HG03066 (cell line): ENCODE measurements at regions not wholly inside any gene's neighbourhood (a gene's known extent, or its start where the extent isn't known, plus 50 kb on each side); places are given as distances from the start of the nearest gene placed in this dataset.

Source experiments
- ATAC-seq: cut with Tn5 transposase; IDR thresholded peaks from one replicate; pipeline ENCODE4 v1.9.1; 2021; ENCODE audit warnings: low read depth; ENCODE audit not compliant: unreplicated experiment

- ATAC-seq = no peak
These were observed 243.0 kb downstream of the SIPA1L2 start for GRCh38 chr1:232386721-232387510.

GRCh38 chr1:232386294-232386693 is 243.6 kb downstream of the SIPA1L2 start:
- ATAC-seq = no peak

- no peak for ATAC-seq
These were observed 244.7 kb downstream of the SIPA1L2 start for GRCh38 chr1:232385221-232385620.

GRCh38 chr1:232384171-232384883 is 245.6 kb downstream of the SIPA1L2 start:
- no peak for ATAC-seq

- ATAC-seq = no peak
These were observed 246.3 kb downstream of the SIPA1L2 start for GRCh38 chr1:232383455-232384123.

GRCh38 chr1:232382671-232383070 is 247.3 kb downstream of the SIPA1L2 start:
- ATAC-seq = no peak

- no peak for ATAC-seq
These were observed 248.4 kb downstream of the SIPA1L2 start for GRCh38 chr1:232381394-232382100.

GRCh38 chr1:232380596-232380995 is 249.3 kb downstream of the SIPA1L2 start:
- ATAC-seq = no peak

GRCh38 chr1:232380131-232380530 is 249.8 kb downstream of the SIPA1L2 start:
- no peak for ATAC-seq

- ATAC-seq = no peak
These were observed 250.9 kb downstream of the SIPA1L2 start for GRCh38 chr1:232379063-232379434.

GRCh38 chr1:232378266-232379062 is 251.5 kb downstream of the SIPA1L2 start:
- ATAC-seq = no peak

GRCh38 chr1:232377494-232377770 is 252.5 kb downstream of the SIPA1L2 start:
- ATAC-seq = no peak

- ATAC-seq = no peak
These were observed 253.1 kb downstream of the SIPA1L2 start for GRCh38 chr1:232376632-232377493.

GRCh38 chr1:232372841-232373440 is 257.0 kb downstream of the SIPA1L2 start:
- no peak for ATAC-seq

GRCh38 chr1:232372431-232372830 is 257.5 kb downstream of the SIPA1L2 start:
- no peak for ATAC-seq

GRCh38 chr1:232369451-232370296 is 260.3 kb downstream of the SIPA1L2 start:
- ATAC-seq = no peak

GRCh38 chr1:232368821-232369321 is 261.1 kb downstream of the SIPA1L2 start:
- no peak for ATAC-seq

- no peak for ATAC-seq
These were observed 262.6 kb downstream of the SIPA1L2 start for GRCh38 chr1:232367293-232367692.
